ENCODE measurements at regions not wholly inside any gene's neighbourhood (a gene's known extent, or its start where the extent isn't known, plus 50 kb on each side); places are given as distances from the start of the nearest gene placed in this dataset.

- no peaks in the 10 kb centered on the region for H3K79me2 ChIP-seq (ENCODE audit: control insufficient read depth, low read length)
- no peaks in the 10 kb centered on the region for H3K36me3 ChIP-seq (ENCODE audit: control insufficient read depth, low read length)
- H3F3A ChIP-seq (ENCODE audit: control insufficient read depth, insufficient read depth): no peaks in the 10 kb centered on the region
- H4K20me1 ChIP-seq (ENCODE audit: control insufficient read depth, insufficient read depth, low read depth, low read length): no peaks in the 10 kb centered on the region
- H3K4me3 ChIP-seq (ENCODE audit: low read length): no peak overlapping the region
- no peak overlapping the region for H3K27ac ChIP-seq (ENCODE audit: low read depth, low read length)
- TF ChIP-seq EZH2phosphoT487 (IDR thresholded peaks at IDR 0.05; ENCODE audit: borderline replicate concordance, low read length) (no peak), CTCF (IDR thresholded peaks at IDR 0.05; ENCODE audit: low read depth, low read length, poor library complexity, severe bottlenecking) (no peak)
- no peaks in the 10 kb centered on the region for H3K9me3 ChIP-seq (ENCODE audit: control insufficient read depth, insufficient read depth, low read length)
- no peak overlapping the region for H3K4me2 ChIP-seq (ENCODE audit: low read length)
- H3K9me2 ChIP-seq (replicated peaks; ENCODE audit: control insufficient read depth, low read length): no peaks in the 10 kb centered on the region
- peaks cover 9% of the 10 kb centered on the region for H3K4me1 ChIP-seq (ENCODE audit: control insufficient read depth, low read length)
- peaks cover 3% of the 10 kb centered on the region for H3K27me3 ChIP-seq (ENCODE audit: control insufficient read depth, low read length)
These were observed 60.0 kb upstream of the PIM1 start for GRCh38 chr6:37109714-37110499.

- Histone ChIP-seq H3K27ac (ENCODE audit: low read depth, low read length) (no peak overlapping the region), H4K20me1 (ENCODE audit: control insufficient read depth, insufficient read depth, low read depth, low read length) (no peaks in the 10 kb centered on the region), H3K36me3 (ENCODE audit: control insufficient read depth, low read length) (no peaks in the 10 kb centered on the region), H3K9me2 (replicated peaks; ENCODE audit: control insufficient read depth, low read length) (no peaks in the 10 kb centered on the region), H3K27me3 (ENCODE audit: control insufficient read depth, low read length) (peaks cover 7% of the 10 kb centered on the region), H3K79me2 (ENCODE audit: control insufficient read depth, low read length) (no peaks in the 10 kb centered on the region), H3K4me3 (ENCODE audit: low read length) (no peak overlapping the region), H3K9me3 (ENCODE audit: control insufficient read depth, insufficient read depth, low read length) (no peaks in the 10 kb centered on the region), H3K4me2 (ENCODE audit: low read length) (no peak overlapping the region), H3F3A (ENCODE audit: control insufficient read depth, insufficient read depth) (no peaks in the 10 kb centered on the region), H3K4me1 (ENCODE audit: control insufficient read depth, low read length) (peaks cover under 1% of the 10 kb centered on the region)
- TF ChIP-seq CTCF (IDR thresholded peaks at IDR 0.05; ENCODE audit: low read depth, low read length, poor library complexity, severe bottlenecking): no peak
- TF ChIP-seq EZH2phosphoT487 (IDR thresholded peaks at IDR 0.05; ENCODE audit: borderline replicate concordance, low read length): no peak
These were observed 59.2 kb upstream of the PIM1 start for GRCh38 chr6:37110500-37111461.

- no peaks in the 10 kb centered on the region for H3K9me3 ChIP-seq (ENCODE audit: control insufficient read depth, insufficient read depth, low read length)
- no peaks in the 10 kb centered on the region for H3K9me2 ChIP-seq (replicated peaks; ENCODE audit: control insufficient read depth, low read length)
- H4K20me1 ChIP-seq (ENCODE audit: control insufficient read depth, insufficient read depth, low read depth, low read length): no peaks in the 10 kb centered on the region
- no peaks in the 10 kb centered on the region for H3F3A ChIP-seq (ENCODE audit: control insufficient read depth, insufficient read depth)
- no peaks in the 10 kb centered on the region for H3K36me3 ChIP-seq (ENCODE audit: control insufficient read depth, low read length)
- H3K4me3 ChIP-seq (ENCODE audit: low read length): no peak overlapping the region
- no peak overlapping the region for H3K27ac ChIP-seq (ENCODE audit: low read depth, low read length)
- H3K4me2 ChIP-seq (ENCODE audit: low read length): no peak overlapping the region
- H3K79me2 ChIP-seq (ENCODE audit: control insufficient read depth, low read length): no peaks in the 10 kb centered on the region
- no peak for TF ChIP-seq CTCF (IDR thresholded peaks at IDR 0.05; ENCODE audit: low read depth, low read length, poor library complexity, severe bottlenecking)
- no peak for TF ChIP-seq EZH2phosphoT487 (IDR thresholded peaks at IDR 0.05; ENCODE audit: borderline replicate concordance, low read length)
- H3K27me3 ChIP-seq (ENCODE audit: control insufficient read depth, low read length): peaks cover 7% of the 10 kb centered on the region
- H3K4me1 ChIP-seq (ENCODE audit: control insufficient read depth, low read length): no peaks in the 10 kb centered on the region
These were observed 56.0 kb upstream of the PIM1 start for GRCh38 chr6:37113976-37114375.

Measured in DOHH2 (cell line).